ENCODE measurements at regions not wholly inside any gene's neighbourhood (a gene's known extent, or its start where the extent isn't known, plus 50 kb on each side); places are given as distances from the start of the nearest gene placed in this dataset.

DNA sequence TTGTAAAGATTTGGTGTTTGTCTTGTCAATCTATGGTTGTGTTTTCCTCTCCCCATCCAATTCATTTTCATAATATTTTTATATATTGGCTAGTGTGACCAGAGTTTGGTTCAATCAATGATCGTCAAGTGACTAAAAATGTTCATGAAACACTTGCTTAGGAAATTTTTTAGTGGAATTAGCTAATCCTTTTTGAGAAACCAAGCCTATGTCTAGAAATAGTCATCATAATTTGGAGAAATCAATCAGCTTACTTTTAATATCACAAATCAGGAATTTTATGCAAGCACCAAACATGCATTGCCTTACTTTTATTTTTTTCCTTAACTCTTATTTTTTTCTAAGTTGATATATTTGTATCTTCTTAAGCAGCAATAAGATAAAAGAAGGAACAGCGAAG is 403.1 kb upstream of the TBL1XR1 start:
- DNase-seq = no peak
- H3K9me3 ChIP-seq (ENCODE audit: control insufficient read depth in 1 of 2, insufficient read depth in 1 of 2, low read length in 2 of 2) = no peaks in the 10 kb centered on the region
- H3K9me3 Mint-ChIP-seq = peaks cover 3% of the 10 kb centered on the region
- H3K4me1 ChIP-seq (ENCODE audit: insufficient read depth, low read length) = peaks cover 41% of the 10 kb centered on the region
- H3K4me3 Mint-ChIP-seq = no peak overlapping the region
- no peaks in the 10 kb centered on the region for H3K27me3 ChIP-seq (ENCODE audit: control insufficient read depth in 1 of 2, insufficient read depth in 2 of 2, low read length in 2 of 2)
- ATAC-seq (ENCODE audit: poor library complexity) = no peak
- ChIA-PET CTCF (no interaction called here), POLR2A (interaction anchor here (1.3 to 1.4 kb wide), 3 partner anchors 42 to 61 kb away, joined by 3 to 5 read pairs (median 3); no protein-coding TSS in a partner anchor)
- H3K4me1 Mint-ChIP-seq (ENCODE audit: low read depth) = peaks cover 79% of the 10 kb centered on the region
- H3K27ac ChIP-seq (ENCODE audit: low read depth in 1 of 2, low read length in 2 of 2) = no peak overlapping the region
- intact Hi-C loops (cut with DNase I, micrococcal nuclease) = loop anchor here in 1 of 2 experiments (5.0 kb wide), 2 partner anchors 42 to 58 kb away; no protein-coding TSS in a partner anchor
- no peak overlapping the region for H3K27ac Mint-ChIP-seq
- no peaks in the 10 kb centered on the region for H3K36me3 Mint-ChIP-seq (ENCODE audit: low read depth)
- no peak overlapping the region for H3K4me3 ChIP-seq (ENCODE audit: low read length)
- no peaks in the 10 kb centered on the region for H3K27me3 Mint-ChIP-seq
- TF ChIP-seq, protein P1, sequence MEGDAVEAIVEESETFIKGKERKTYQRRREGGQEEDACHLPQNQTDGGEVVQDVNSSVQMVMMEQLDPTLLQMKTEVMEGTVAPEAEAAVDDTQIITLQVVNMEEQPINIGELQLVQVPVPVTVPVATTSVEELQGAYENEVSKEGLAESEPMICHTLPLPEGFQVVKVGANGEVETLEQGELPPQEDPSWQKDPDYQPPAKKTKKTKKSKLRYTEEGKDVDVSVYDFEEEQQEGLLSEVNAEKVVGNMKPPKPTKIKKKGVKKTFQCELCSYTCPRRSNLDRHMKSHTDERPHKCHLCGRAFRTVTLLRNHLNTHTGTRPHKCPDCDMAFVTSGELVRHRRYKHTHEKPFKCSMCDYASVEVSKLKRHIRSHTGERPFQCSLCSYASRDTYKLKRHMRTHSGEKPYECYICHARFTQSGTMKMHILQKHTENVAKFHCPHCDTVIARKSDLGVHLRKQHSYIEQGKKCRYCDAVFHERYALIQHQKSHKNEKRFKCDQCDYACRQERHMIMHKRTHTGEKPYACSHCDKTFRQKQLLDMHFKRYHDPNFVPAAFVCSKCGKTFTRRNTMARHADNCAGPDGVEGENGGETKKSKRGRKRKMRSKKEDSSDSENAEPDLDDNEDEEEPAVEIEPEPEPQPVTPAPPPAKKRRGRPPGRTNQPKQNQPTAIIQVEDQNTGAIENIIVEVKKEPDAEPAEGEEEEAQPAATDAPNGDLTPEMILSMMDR (IDR thresholded peaks at IDR 0.05) = no peak
- no peaks in the 10 kb centered on the region for H3K36me3 ChIP-seq (ENCODE audit: insufficient read depth, low read length)

DNA sequence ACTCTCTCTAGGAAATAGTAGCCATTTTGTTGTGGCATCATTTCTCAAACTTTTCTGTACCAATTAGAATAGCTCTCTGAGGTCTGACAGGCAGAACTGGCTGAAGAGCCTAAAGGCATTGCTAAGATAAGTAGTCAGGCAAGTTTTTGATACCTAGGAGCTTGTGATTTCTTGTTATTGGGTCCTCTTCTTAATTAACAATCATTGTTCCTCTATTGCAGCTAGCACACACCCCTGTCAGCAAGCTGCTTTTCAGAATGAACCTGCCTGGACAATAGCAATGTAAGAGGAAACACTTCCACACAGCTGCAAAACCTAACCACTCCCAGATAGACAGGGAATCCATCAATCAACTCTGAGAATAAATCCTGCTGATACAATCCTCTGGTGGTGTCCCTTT is 403.9 kb upstream of the TBL1XR1 start:
- Mint-ChIP-seq H3K27me3 (no peaks in the 10 kb centered on the region), H3K4me1 (ENCODE audit: low read depth) (peaks cover 72% of the 10 kb centered on the region), H3K4me3 (no peak overlapping the region), H3K27ac (peak overlapping the region; percentile 21), H3K36me3 (ENCODE audit: low read depth) (no peaks in the 10 kb centered on the region), H3K9me3 (peaks cover 3% of the 10 kb centered on the region)
- Histone ChIP-seq H3K4me3 (ENCODE audit: low read length) (no peak overlapping the region), H3K27ac (ENCODE audit: low read depth in 1 of 2, low read length in 2 of 2) (no peak overlapping the region), H3K36me3 (ENCODE audit: insufficient read depth, low read length) (no peaks in the 10 kb centered on the region), H3K4me1 (ENCODE audit: insufficient read depth, low read length) (peaks cover 39% of the 10 kb centered on the region), H3K27me3 (ENCODE audit: control insufficient read depth in 1 of 2, insufficient read depth in 2 of 2, low read length in 2 of 2) (no peaks in the 10 kb centered on the region), H3K9me3 (ENCODE audit: control insufficient read depth in 1 of 2, insufficient read depth in 1 of 2, low read length in 2 of 2) (no peaks in the 10 kb centered on the region)
- DNase-seq = no peak
- TF ChIP-seq, protein P1 (IDR thresholded peaks at IDR 0.05) = no peak
- intact Hi-C loops (cut with DNase I, micrococcal nuclease) = loop anchor here in 1 of 2 experiments (5.0 kb wide), 2 partner anchors 41 to 59 kb away; no protein-coding TSS in a partner anchor
- ATAC-seq (ENCODE audit: poor library complexity) = no peak
- POLR2A ChIA-PET = interaction anchor here (0.6 to 1.4 kb wide), 5 partner anchors 12 to 240 kb away, joined by 3 to 5 read pairs (median 3); no protein-coding TSS in a partner anchor
- CTCF ChIA-PET = no interaction called here

DNA sequence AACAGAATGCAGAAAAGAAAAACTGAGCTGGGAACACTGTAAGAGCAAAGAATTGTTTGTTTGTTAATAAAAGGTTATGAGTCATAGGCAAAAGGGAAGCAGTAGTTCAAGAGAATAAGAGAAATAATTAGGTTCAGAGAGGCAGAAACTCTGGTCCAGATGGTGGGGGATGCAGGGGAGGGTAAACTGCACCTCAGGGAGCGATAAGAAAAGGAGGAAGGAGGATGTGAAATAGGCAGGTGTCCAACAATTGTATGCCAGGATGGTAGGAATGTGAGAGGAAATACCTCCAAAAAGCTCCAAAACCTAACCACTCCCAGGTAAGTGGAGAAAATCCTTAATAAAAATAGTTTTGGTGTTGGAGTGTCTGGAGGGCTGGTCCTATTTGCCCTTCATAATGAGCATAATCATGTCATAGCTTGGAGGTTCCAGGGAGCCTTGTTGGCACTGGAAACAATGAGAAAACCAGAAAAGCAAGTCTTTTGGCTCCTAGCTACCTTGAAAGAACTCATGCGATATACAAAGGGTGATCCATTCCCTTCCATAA is 405.4 kb upstream of the TBL1XR1 start:
- H3K4me3 ChIP-seq (ENCODE audit: low read length) = no peak overlapping the region
- no peak for DNase-seq
- POLR2A ChIA-PET = interaction anchor here (0.5 to 0.6 kb wide), 2 partner anchors 105 to 124 kb away, joined by 3 read pairs; no protein-coding TSS in a partner anchor
- no peak overlapping the region for H3K27ac ChIP-seq (ENCODE audit: low read depth in 1 of 2, low read length in 2 of 2)
- H3K4me1 ChIP-seq (ENCODE audit: insufficient read depth, low read length) = peaks cover 24% of the 10 kb centered on the region
- peak overlapping the region; percentile 21 for H3K27ac Mint-ChIP-seq
- TF ChIP-seq, protein P1 (IDR thresholded peaks at IDR 0.05) = no peak
- no peaks in the 10 kb centered on the region for H3K36me3 ChIP-seq (ENCODE audit: insufficient read depth, low read length)
- no peak overlapping the region for H3K4me3 Mint-ChIP-seq
- H3K9me3 Mint-ChIP-seq = peaks cover 3% of the 10 kb centered on the region
- CTCF ChIA-PET = no interaction called here
- peaks cover 69% of the 10 kb centered on the region for H3K4me1 Mint-ChIP-seq (ENCODE audit: low read depth)
- H3K27me3 Mint-ChIP-seq = no peaks in the 10 kb centered on the region
- H3K9me3 ChIP-seq (ENCODE audit: control insufficient read depth in 1 of 2, insufficient read depth in 1 of 2, low read length in 2 of 2) = no peaks in the 10 kb centered on the region
- H3K27me3 ChIP-seq (ENCODE audit: control insufficient read depth in 1 of 2, insufficient read depth in 2 of 2, low read length in 2 of 2) = no peaks in the 10 kb centered on the region
- H3K36me3 Mint-ChIP-seq (ENCODE audit: low read depth) = no peaks in the 10 kb centered on the region
- intact Hi-C loops (cut with DNase I, micrococcal nuclease) = loop anchor here in 1 of 2 experiments (5.0 kb wide), 2 partner anchors 40 to 60 kb away; no protein-coding TSS in a partner anchor
- ATAC-seq (ENCODE audit: poor library complexity) = no peak
